LNCAP (cell line): ENCODE measurements at regions not wholly inside any gene's neighbourhood (a gene's known extent, or its start where the extent isn't known, plus 50 kb on each side); places are given as distances from the start of the nearest gene placed in this dataset.

Experiments used
- TF ChIP-seq, protein P1 (sequence below): fragments of 450-650 bp; IDR thresholded peaks from 2 replicates; pipeline ENCODE4 v1.5.1; 2017; ENCODE audit warnings: mild to moderate bottlenecking

GRCh38 chr7:153523320-153524015 is 528.7 kb upstream of the DPP6 start:
- TF ChIP-seq, protein P1, sequence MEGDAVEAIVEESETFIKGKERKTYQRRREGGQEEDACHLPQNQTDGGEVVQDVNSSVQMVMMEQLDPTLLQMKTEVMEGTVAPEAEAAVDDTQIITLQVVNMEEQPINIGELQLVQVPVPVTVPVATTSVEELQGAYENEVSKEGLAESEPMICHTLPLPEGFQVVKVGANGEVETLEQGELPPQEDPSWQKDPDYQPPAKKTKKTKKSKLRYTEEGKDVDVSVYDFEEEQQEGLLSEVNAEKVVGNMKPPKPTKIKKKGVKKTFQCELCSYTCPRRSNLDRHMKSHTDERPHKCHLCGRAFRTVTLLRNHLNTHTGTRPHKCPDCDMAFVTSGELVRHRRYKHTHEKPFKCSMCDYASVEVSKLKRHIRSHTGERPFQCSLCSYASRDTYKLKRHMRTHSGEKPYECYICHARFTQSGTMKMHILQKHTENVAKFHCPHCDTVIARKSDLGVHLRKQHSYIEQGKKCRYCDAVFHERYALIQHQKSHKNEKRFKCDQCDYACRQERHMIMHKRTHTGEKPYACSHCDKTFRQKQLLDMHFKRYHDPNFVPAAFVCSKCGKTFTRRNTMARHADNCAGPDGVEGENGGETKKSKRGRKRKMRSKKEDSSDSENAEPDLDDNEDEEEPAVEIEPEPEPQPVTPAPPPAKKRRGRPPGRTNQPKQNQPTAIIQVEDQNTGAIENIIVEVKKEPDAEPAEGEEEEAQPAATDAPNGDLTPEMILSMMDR = no peak

GRCh38 chr7:153524070-153524601 is 528.1 kb upstream of the DPP6 start:
- TF ChIP-seq, protein P1 = no peak

GRCh38 chr7:153529100-153529499 is 523.1 kb upstream of the DPP6 start:
- TF ChIP-seq, protein P1 = no peak

DNA sequence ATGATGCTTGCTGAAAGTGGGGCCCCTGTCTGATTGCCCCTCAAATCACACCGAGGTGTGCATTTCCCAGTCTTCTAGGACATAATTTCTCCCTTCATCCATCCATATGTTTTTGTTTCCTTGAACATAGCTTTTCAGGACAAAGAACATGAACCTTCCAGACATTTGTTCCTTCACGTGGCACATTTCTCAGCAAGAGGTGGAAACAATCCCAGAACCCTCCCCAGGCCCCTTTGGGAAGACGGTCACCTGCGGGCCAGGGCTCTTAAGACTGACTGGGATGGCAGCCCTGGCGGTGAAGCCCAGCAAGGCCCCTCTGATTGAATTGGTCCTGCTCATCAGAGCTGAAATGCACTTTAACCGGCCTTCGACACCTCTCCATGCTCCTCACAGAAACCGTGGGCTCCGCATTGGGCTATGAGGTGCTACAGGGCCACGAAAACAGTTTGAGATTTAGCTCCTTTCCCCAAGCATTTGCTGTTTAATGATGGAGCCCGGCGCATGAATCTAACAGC is 522.5 kb upstream of the DPP6 start:
- TF ChIP-seq, protein P1 = no peak

GRCh38 chr7:153530441-153530840 is 521.8 kb upstream of the DPP6 start:
- TF ChIP-seq, protein P1 = no peak

- TF ChIP-seq, protein P1 = no peak
Measured at GRCh38 chr7:153532326-153532725, 519.9 kb upstream of the DPP6 start.

DNA sequence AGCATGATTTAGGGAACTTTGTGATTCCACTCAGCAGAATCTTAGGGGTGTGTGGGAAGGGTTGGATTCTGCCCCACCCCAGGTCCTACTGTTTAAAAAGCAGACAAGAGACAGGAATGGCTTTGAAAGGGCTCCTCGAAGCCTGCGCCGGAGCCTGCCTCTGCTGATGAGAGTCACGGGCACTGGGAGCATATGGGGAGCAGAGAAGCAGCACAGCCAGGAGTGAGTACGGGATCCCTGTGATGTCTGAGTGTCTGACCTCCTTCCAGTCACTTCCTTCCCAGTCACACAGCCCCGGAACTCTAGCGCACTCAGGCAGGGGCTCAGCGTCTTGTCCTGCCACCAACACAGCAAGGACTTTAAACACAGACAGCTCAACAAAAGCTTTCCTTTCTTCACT is 514.9 kb upstream of the DPP6 start:
- TF ChIP-seq, protein P1 = no peak
